ENCODE measurements at regions not wholly inside any gene's neighbourhood (a gene's known extent, or its start where the extent isn't known, plus 50 kb on each side); places are given as distances from the start of the nearest gene placed in this dataset.

DNA sequence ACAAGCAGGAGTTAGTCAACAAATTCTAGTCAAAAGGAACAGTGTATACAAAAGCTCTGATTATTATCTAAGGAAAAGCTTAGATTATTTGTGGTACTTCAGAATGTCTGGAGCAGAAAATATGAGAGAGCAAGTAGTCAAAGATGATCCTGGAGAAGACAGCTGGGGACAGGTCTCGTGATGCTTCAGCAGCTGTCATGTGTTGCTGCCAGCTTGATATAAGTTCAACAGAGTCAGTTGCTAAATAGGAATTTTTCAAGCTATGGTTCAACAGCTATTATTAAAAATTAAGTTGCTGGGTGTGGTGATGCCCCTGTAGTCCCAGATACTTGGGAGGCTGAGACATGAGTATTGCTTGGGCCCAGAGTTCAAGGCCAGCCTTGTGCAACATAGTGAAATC, 240.0 kb upstream of the RHOBTB1 start:
- Mint-ChIP-seq H3K27ac (ENCODE audit: unreplicated experiment) (no peak overlapping the region), H3K4me3 (ENCODE audit: unreplicated experiment) (no peak overlapping the region), H3K36me3 (ENCODE audit: unreplicated experiment) (no peaks in the 10 kb centered on the region), H3K27me3 (ENCODE audit: unreplicated experiment) (peaks cover 30% of the 10 kb centered on the region), H3K9me3 (ENCODE audit: unreplicated experiment) (no peaks in the 10 kb centered on the region), H3K4me1 (ENCODE audit: unreplicated experiment) (no peaks in the 10 kb centered on the region)
- TF ChIP-seq, protein P1, sequence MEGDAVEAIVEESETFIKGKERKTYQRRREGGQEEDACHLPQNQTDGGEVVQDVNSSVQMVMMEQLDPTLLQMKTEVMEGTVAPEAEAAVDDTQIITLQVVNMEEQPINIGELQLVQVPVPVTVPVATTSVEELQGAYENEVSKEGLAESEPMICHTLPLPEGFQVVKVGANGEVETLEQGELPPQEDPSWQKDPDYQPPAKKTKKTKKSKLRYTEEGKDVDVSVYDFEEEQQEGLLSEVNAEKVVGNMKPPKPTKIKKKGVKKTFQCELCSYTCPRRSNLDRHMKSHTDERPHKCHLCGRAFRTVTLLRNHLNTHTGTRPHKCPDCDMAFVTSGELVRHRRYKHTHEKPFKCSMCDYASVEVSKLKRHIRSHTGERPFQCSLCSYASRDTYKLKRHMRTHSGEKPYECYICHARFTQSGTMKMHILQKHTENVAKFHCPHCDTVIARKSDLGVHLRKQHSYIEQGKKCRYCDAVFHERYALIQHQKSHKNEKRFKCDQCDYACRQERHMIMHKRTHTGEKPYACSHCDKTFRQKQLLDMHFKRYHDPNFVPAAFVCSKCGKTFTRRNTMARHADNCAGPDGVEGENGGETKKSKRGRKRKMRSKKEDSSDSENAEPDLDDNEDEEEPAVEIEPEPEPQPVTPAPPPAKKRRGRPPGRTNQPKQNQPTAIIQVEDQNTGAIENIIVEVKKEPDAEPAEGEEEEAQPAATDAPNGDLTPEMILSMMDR (IDR thresholded peaks at IDR 0.05): no peak
- DNase-seq (ENCODE audit: extremely low spot score, unreplicated experiment): no peak

DNA sequence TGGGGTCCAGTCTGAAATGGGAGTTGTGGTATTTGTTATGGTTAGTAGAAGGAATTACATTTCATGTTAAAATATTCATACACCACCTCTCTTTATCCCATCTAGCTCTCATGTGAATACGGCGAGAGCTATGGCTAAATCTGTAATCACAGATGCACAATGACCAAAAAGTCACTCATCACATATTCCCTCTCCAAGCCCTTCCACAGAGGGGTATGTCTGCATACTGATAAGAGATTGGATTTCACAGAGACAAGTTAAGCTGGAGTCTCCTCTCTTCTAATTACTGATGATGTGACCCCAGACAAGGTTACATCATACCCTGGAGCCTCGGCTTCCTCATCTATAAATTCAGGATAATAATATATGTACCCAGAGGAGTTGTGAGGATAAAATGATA, 237.8 kb upstream of the RHOBTB1 start:
- no peak overlapping the region for H3K4me3 Mint-ChIP-seq (ENCODE audit: unreplicated experiment)
- TF ChIP-seq, protein P1 (IDR thresholded peaks at IDR 0.05): no peak
- no peaks in the 10 kb centered on the region for H3K9me3 Mint-ChIP-seq (ENCODE audit: unreplicated experiment)
- peaks cover under 1% of the 10 kb centered on the region for H3K4me1 Mint-ChIP-seq (ENCODE audit: unreplicated experiment)
- H3K27ac Mint-ChIP-seq (ENCODE audit: unreplicated experiment): no peak overlapping the region
- DNase-seq (ENCODE audit: extremely low spot score, unreplicated experiment): no peak
- H3K36me3 Mint-ChIP-seq (ENCODE audit: unreplicated experiment): no peaks in the 10 kb centered on the region
- peaks cover 25% of the 10 kb centered on the region for H3K27me3 Mint-ChIP-seq (ENCODE audit: unreplicated experiment)

- Mint-ChIP-seq H3K27me3 (ENCODE audit: unreplicated experiment) (peaks cover 23% of the 10 kb centered on the region), H3K4me1 (ENCODE audit: unreplicated experiment) (peaks cover 20% of the 10 kb centered on the region), H3K9me3 (ENCODE audit: unreplicated experiment) (no peaks in the 10 kb centered on the region), H3K36me3 (ENCODE audit: unreplicated experiment) (no peaks in the 10 kb centered on the region), H3K27ac (ENCODE audit: unreplicated experiment) (no peak overlapping the region), H3K4me3 (ENCODE audit: unreplicated experiment) (no peak overlapping the region)
- TF ChIP-seq, protein P1 (IDR thresholded peaks at IDR 0.05): no peak
- no peak for DNase-seq (ENCODE audit: extremely low spot score, unreplicated experiment)
Measured at GRCh38 chr10:61179771-61180170, 235.8 kb upstream of the RHOBTB1 start.

DNA sequence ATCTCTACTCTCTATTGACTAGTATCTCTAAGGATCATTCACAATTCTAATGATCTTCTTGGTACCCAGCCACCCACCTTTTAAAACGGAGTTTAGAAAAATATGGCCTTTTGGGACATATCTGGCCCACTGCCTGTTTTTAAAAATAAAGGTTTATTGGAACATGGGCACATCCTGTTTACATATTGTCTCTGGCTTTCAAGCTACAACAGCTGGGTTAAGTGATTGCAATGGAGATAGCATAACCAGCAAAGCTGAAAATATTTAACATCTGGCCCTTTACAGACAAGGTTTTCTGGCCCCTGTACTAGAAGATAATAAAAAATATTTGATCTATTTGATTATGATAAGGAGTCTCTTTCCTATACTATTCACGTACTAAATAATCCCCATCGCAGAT, 232.4 kb upstream of the RHOBTB1 start:
- Mint-ChIP-seq H3K4me3 (ENCODE audit: unreplicated experiment) (no peak overlapping the region), H3K27me3 (ENCODE audit: unreplicated experiment) (peaks cover 25% of the 10 kb centered on the region), H3K27ac (ENCODE audit: unreplicated experiment) (no peak overlapping the region), H3K36me3 (ENCODE audit: unreplicated experiment) (no peaks in the 10 kb centered on the region), H3K9me3 (ENCODE audit: unreplicated experiment) (no peaks in the 10 kb centered on the region), H3K4me1 (ENCODE audit: unreplicated experiment) (peaks cover 23% of the 10 kb centered on the region)
- TF ChIP-seq, protein P1 (IDR thresholded peaks at IDR 0.05): no peak
- no peak for DNase-seq (ENCODE audit: extremely low spot score, unreplicated experiment)

DNA sequence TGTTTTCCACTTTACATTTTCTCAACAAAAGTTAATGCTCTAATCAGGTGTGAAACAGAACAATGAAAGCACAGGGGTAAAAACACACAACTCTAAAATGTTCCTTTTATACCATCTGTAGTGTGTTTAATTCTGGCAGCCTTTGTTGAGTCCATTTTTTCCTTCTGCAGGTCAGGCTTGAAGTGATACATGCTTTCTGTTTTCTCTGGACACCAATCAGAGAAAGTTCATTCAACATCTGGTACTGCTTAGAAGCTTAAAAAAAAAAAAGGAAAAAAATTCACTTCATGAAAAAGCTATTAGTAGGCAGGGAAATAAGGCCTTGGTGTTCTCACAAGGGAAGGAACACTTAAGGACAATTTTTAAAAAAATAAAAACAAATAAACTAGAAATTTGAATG, 231.3 kb upstream of the RHOBTB1 start:
- peaks cover 23% of the 10 kb centered on the region for H3K4me1 Mint-ChIP-seq (ENCODE audit: unreplicated experiment)
- TF ChIP-seq, protein P1 (IDR thresholded peaks at IDR 0.05): no peak
- no peak for DNase-seq (ENCODE audit: extremely low spot score, unreplicated experiment)
- H3K9me3 Mint-ChIP-seq (ENCODE audit: unreplicated experiment): no peaks in the 10 kb centered on the region
- H3K27me3 Mint-ChIP-seq (ENCODE audit: unreplicated experiment): peaks cover 29% of the 10 kb centered on the region
- no peaks in the 10 kb centered on the region for H3K36me3 Mint-ChIP-seq (ENCODE audit: unreplicated experiment)
- H3K4me3 Mint-ChIP-seq (ENCODE audit: unreplicated experiment): no peak overlapping the region
- peak overlapping the region; percentile 80 for H3K27ac Mint-ChIP-seq (ENCODE audit: unreplicated experiment)

Measured in osteocyte (in vitro differentiated cells).